Suppressor macrophage treated with lipopolysaccharide for 4 hours (primary cell): ENCODE measurements at regions not wholly inside any gene's neighbourhood (a gene's known extent, or its start where the extent isn't known, plus 50 kb on each side); places are given as distances from the start of the nearest gene placed in this dataset.
A peak's percentile ranks its signal among the peaks of the same experiment; 100 is the strongest.

Experiments
- DNase-seq: peaks from one replicate; pipeline ENCODE4 v3.0.0-alpha.2; 2020

DNA sequence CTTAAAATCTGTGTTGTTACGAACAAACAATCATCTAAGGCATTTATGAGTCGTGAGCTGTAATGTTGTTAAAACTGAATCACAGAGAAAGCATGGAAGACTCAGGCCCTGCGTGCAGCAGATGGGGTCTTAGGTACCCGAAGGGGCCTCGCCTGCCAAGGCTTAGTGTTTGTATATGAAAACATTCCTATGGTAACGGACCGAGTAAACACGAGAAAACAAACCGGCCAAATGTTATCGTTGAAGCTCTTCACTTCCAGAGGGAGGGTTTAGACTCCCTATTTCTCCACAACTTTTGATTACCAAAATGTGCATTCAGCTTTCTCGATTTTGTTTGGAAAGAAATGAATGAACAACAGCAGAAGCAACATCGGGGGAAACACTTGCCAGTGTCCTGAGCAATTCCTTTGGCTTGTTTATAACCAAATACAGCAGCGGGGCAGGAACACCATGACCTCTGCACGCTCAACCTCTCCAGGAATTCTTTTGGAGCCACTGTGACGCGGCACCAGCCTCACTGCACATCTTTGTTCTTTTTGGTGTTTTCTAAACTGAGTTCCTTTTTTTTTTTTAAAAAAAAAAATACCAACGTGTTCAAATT is 121.6 kb upstream of the KLF6 start:
- no peak for DNase-seq

- no peak for DNase-seq
Measured at GRCh38 chr10:3904419-3904960, 119.5 kb upstream of the KLF6 start.

DNA sequence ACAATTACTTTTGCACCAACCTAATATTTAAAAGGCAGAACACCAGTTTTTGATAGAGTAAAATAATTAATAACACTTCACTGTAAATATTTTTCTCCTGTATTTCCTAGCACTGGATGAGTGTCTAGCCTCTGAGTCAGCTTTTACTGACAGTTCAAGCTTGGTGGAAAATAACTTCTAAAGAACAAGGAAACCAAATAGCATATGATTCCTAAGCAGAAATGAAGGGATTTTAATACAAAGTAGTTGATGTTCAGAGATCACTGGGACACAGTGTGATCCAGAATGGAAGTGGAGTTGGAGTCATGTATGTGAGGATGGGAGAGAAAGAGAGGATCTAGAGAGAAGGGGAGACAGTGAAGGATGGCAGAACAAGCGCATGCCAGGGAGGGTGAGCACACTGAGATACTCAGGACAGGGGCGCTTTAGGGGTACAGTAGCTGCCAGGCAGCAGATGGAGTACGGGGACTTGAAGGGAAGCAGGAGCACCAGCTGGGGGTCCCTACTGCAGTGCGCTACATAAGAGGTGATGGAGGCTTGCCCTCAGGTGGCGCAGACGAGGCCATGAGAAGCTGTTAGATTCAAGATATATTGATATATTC is 117.9 kb upstream of the KLF6 start:
- no peak for DNase-seq

DNA sequence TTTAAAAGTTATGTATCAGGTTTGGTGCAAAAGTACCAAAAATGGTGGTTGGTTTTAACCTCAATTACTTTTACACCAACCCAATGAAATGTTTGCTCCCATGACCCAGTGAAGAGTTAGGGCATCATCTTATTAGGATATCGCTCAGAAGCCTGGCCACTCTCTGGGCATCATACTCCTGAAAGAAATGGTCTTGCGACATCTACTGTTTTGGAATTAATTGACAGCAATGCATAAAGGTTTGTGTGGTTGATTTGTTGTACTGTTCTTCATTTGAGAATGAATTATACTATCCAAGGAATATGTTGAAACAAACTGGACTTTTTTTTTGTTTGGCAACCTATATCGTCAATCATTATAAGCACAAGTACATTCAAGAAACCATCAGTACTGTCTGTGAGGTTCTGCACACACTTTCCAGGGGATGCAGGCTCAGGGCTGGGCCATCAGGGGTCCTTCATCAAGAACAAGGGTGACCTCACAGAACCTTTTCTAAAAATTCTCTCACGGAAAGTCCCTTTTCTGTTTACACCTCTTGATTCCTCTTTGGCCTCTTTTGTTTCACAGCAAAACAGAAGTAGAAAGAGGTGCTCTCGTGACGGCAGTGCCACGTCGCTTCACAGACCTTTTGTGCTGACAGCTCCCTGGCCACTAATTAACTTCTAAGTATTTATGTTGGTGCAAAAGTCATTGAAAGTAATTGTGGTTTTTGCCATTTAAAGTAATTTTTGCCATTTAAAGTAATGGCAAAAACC is 117.2 kb upstream of the KLF6 start:
- peak; percentile 42 for DNase-seq

GRCh38 chr10:3901370-3901769 is 116.4 kb upstream of the KLF6 start:
- DNase-seq: no peak

DNA sequence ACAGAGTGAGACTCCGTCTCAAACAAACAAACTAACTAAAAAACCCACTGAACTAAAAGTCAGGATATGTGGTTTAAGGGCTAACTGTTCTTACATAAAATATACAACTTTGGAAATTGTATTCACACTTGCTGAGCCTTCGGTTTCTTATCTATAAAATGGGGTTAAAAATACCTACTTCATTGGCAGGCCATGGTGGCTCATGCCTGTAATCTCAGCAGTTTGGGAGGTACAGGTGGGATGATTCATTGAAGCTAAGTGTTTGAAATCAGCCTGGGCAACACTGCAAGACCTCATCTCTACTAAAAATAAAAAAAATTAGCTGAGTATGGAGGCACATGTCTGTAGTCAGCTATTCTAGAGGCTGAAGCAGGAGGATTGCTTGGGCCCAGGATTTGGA is 115.4 kb upstream of the KLF6 start:
- no peak for DNase-seq

DNA sequence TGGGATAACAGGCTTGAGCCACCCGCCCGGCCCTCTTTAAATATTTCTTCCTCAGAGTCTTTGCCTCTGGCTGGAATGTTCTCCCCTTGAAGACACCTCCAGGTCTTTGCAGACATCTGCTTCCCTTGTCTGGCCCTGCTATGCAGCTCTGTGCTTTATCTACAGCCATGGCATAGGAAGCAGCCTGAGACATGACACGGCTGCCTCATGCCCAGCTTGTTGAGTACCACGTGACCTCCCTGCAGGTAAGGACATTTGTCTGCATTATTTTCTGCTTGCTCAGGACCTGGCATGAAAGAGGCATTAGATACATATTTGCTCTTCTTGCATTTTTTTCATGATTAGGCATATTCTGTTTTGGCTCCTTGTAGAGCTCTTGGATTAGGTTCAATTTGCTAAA is 113.8 kb upstream of the KLF6 start:
- DNase-seq: no peak

GRCh38 chr10:3897156-3897555 is 112.1 kb upstream of the KLF6 start:
- DNase-seq: no peak

DNA sequence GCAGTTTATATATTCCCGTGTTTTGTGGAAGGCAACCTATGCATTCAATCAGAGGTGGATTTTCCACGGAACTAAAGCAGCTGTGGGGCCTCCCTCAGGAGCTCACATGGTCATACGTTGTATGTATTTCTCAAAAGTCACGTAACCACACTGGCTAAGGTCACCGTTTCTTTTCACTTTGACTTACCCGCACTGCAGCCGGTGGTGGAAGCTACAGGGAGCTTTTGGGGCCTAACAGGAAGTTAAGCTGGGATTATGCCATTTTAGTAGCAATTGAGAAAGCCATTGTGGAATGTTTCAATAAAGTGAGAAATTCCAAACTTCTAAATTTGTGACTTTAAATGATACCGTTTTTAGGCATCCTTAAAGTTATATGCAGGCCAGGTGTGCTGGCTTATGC is 111.2 kb upstream of the KLF6 start:
- DNase-seq: peak; percentile 69

- peak; percentile 56 for DNase-seq
Measured at GRCh38 chr10:3895045-3895631, 110.1 kb upstream of the KLF6 start.

DNA sequence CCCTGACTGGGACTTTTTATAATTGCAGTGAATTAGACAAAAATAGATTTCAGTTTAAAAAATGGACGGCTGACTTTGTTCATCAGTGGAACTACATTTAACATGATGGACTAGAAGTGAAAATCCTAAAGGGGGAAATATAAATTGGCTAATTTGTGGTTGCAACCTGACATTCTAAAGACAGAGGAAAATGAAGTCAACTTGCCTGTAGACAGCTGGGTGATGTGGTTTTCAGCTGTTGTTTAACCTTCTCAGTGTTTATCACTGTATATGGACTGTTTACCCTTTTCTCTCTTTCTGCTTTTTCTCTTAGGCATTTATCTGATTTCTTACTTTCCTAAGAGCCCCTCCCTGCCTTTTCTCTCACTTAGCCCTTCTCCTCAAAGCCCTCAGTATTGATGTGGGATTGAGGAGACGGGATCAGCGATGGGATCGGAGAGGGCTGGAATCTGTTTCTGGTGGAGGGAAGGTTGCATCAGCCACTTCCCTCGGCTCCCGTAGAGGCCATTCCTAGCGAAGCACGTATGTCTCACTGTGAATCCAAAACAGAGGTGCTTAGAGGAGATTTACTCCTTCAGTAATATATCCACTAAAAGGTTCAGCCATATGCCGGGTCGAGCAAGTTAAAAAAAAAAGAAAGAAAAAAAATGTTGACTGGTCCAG is 109.0 kb upstream of the KLF6 start:
- peak; percentile 84 for DNase-seq

GRCh38 chr10:3892440-3893425 is 107.7 kb upstream of the KLF6 start:
- DNase-seq: no peak

- DNase-seq: no peak
Measured at GRCh38 chr10:3891396-3891795, 106.4 kb upstream of the KLF6 start.

DNA sequence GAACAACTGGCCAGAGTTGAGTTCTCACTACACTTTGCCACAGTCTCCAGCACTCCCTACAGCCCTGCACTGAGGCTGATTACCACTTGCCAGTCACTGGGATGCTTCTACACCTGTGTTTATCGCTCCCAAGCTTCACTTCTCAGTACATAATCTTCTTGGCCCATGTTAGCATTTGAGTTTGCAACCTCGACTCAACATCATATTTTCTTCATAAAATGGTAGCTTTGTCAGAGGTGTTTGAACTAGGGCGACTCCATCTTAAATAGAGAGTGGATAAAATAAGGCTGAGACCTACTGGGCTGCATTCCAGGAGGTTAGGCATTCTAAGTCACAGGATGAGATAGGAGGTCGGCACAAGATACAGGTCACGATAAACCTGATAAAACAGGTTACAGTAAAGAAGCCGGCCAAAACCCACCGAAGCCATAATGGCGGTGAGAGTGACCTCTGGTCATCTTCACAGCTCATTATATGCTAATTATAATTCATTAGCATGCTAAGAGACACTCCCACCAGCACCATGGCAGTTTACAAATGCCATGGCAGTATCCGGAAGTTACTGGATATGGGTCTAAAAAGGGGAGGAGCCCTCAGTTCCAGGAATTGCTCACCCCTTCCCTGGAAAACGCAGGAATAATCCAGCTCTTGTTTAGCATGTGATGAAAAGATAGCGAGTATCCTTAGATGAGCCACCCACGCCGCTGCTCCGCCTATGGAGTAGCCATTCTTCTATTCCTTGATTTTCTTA is 105.8 kb upstream of the KLF6 start:
- no peak for DNase-seq

DNA sequence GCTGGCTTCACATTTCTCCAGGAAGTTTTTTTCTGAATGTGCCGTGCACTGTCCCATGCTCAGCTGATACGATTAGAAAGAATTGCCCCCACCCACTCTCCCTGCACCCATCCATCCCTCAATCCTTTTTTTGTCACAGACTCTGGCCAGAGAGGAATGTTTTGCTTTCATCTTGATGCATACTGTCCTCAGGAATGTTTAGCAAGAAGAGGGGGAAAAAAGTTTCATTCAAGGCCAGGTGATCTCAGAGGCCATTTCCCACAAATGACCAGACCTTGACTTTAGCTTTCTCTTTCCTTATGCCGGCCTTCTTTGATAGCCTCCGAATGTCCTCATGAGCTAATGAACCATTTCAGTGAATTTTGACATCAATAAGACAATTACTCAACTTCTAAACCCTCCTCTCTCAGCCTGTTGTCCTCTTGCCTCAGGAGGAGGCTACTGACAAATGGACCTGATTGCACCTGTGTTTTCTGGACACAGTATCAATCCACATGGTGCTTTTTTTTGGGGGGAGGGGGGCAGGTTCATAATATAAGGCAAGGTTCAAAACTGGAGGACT is 105.0 kb upstream of the KLF6 start:
- peak; percentile 89 for DNase-seq

- DNase-seq: peak; percentile 93
Measured at GRCh38 chr10:3887885-3888476, 103.0 kb upstream of the KLF6 start.

GRCh38 chr10:3887404-3887803 is 102.4 kb upstream of the KLF6 start:
- no peak for DNase-seq

DNA sequence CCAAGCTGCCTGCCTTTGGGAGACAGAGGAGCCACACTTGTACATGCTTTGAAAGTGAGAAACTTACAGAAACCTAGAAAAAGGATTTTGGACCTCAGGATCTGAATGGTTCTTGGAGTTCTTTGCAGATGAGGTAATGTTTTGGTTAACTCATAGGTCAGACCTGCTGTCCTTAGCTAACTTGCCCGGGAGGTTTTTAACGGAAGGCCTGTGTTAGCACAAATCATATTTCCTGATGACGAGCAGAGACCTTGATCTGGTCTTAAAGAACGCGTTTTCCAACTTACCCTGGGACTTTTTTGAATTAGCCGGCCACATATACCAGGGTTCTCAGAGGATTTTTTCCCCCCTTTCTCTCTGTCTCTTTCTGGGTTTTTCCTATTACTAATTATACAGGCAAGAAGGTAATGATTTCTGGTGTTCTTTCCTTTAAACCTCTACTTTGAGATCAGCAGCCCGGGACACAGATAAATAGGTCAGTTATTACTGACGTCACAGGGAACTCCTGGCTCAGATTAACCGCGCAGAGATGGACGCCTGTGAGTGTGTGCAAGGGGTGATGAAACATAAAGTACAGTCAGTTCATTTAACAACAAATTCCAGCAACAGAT is 101.7 kb upstream of the KLF6 start:
- no peak for DNase-seq

DNA sequence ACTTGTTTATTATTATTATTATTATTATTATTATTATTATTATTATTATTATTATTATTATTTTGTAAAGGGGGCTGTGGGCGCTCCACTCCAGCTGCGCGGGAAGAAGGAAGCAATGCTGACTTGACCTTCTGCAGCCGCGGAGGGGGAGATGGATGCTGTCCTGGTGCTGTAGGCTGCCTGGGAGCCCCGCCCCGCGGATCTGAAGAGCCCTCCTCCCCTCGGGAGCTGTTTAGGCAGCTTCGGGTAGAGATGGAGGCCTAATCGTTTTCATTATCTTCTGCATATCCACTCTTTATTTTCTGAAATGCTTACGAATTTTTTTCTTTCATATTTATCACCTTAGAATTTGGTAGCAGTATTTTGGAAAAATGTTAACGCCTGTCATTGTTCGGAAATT is 101.2 kb upstream of the KLF6 start:
- no peak for DNase-seq

- DNase-seq: no peak
Measured at GRCh38 chr10:3882855-3883254, 97.8 kb upstream of the KLF6 start.
